GM21723 (cell line): ENCODE measurements at regions not wholly inside any gene's neighbourhood (a gene's known extent, or its start where the extent isn't known, plus 50 kb on each side); places are given as distances from the start of the nearest gene placed in this dataset.
"Not testable (repeated sequence)": the region's sequence is repeated elsewhere in the genome, so short reads cannot be mapped to it uniquely, and the experiment has no call there.

Experiments
- ATAC-seq: cut with Tn5 transposase; IDR thresholded peaks from one replicate; pipeline ENCODE4 v1.9.1; 2021; ENCODE audit warnings: mild to moderate bottlenecking, moderate library complexity; ENCODE audit not compliant: unreplicated experiment

GRCh38 chr4:133598779-133599178, 449.7 kb downstream of the PCDH10 start:
- no peak for ATAC-seq

- ATAC-seq, result no peak
Observed at GRCh38 chr4:133597251-133597650, 448.2 kb downstream of the PCDH10 start.

GRCh38 chr4:133596459-133596858, 447.4 kb downstream of the PCDH10 start:
- no peak for ATAC-seq

GRCh38 chr4:133594390-133595207, 445.5 kb downstream of the PCDH10 start:
- no peak for ATAC-seq

- ATAC-seq, result no peak
Observed at GRCh38 chr4:133593764-133594163, 444.7 kb downstream of the PCDH10 start.

GRCh38 chr4:133592591-133592990, 443.5 kb downstream of the PCDH10 start:
- no peak for ATAC-seq

GRCh38 chr4:133592106-133592505, 443.0 kb downstream of the PCDH10 start:
- ATAC-seq, result no peak

GRCh38 chr4:133588306-133588705, 439.2 kb downstream of the PCDH10 start:
- no peak for ATAC-seq

- no peak for ATAC-seq
Observed at GRCh38 chr4:133585323-133585722, 436.2 kb downstream of the PCDH10 start.

- ATAC-seq, result no peak
Observed at GRCh38 chr4:133584714-133585113, 435.6 kb downstream of the PCDH10 start.

- ATAC-seq, result no peak
Observed at GRCh38 chr4:133581996-133582619, 433.0 kb downstream of the PCDH10 start.

- no peak for ATAC-seq
Observed at GRCh38 chr4:133574248-133574647, 425.2 kb downstream of the PCDH10 start.

GRCh38 chr4:133565379-133565778, 416.3 kb downstream of the PCDH10 start:
- ATAC-seq, result no peak

- no peak for ATAC-seq
Observed at GRCh38 chr4:133559987-133560386, 410.9 kb downstream of the PCDH10 start.

GRCh38 chr4:133555671-133556070, 406.6 kb downstream of the PCDH10 start:
- ATAC-seq, result no peak

- no peak for ATAC-seq
Observed at GRCh38 chr4:133550436-133550835, 401.3 kb downstream of the PCDH10 start.

- ATAC-seq, result no peak
Observed at GRCh38 chr4:133544097-133544496, 395.0 kb downstream of the PCDH10 start.

- ATAC-seq, result no peak
Observed at GRCh38 chr4:133537780-133538281, 388.7 kb downstream of the PCDH10 start.

GRCh38 chr4:133534224-133534623, 385.1 kb downstream of the PCDH10 start:
- not testable (repeated sequence) for ATAC-seq

- ATAC-seq, result no peak
Observed at GRCh38 chr4:133524369-133524768, 375.3 kb downstream of the PCDH10 start.

- no peak for ATAC-seq
Observed at GRCh38 chr4:133513901-133514300, 364.8 kb downstream of the PCDH10 start.

- no peak for ATAC-seq
Observed at GRCh38 chr4:133498149-133498548, 349.1 kb downstream of the PCDH10 start.
